Heart left ventricle (tissue), 13 donors: ENCODE measurements at regions not wholly inside any gene's neighbourhood (a gene's known extent, or its start where the extent isn't known, plus 50 kb on each side); places are given as distances from the start of the nearest gene placed in this dataset.

Source experiments
- POLR2A ChIP-seq, 2 donors: fragments of 450-650 bp; IDR thresholded peaks; one replicate each; pipeline ENCODE4 v1.6.1; 2017; ENCODE audit warnings: antibody characterized with exemption in 2 of 2, mild to moderate bottlenecking in 2 of 2, moderate library complexity in 2 of 2
- TF ChIP-seq, protein P1 (sequence below), 12 donors: fragments of 200-600 bp; sonication (generic) in 4 of 12; IDR thresholded peaks; one replicate each; pipeline versions ENCODE4 v1.5.0 to v1.8.0; 2018 to 2022; ENCODE audit warnings: antibody characterized with exemption in 12 of 12, mild to moderate bottlenecking in 5 of 12
- donor health status: ischemic (EF 13 %, LVEDD 7.1; RV severe dilation, severe dysfunction).
- donor health status: DM: no; HTN: yes; CAD: no.
- donor health status: DM: no; HTN: no; CAD: no.
- donor health status: ischemic (EF 25% LVEDD 6.9; RV normal size, moderate dysfunction).
- donor health status: ischemic (EF 25% LVEDD 5.7; RV mildly dilated, moderate dysfunction).
- donor health status: ischemic (EF 35%, LVEDD 5.7; RV mildly dilated, moderate dysfunction).
- donor health status: nonischemic (EF 11% LVEDD 7.7; RV severe dilation, severe dysfunction).
- donor health status: DM: yes; HTN: yes; CAD: no.
- donor health status: PGD.
- donor health status: ischemic (EF 29% LVEDD 5.4; RV normal size, mild dysfunction).
- donor health status: nonischemic (EF 23%, LVEDD 6.1; RV moderate dilation, normal function).

DNA sequence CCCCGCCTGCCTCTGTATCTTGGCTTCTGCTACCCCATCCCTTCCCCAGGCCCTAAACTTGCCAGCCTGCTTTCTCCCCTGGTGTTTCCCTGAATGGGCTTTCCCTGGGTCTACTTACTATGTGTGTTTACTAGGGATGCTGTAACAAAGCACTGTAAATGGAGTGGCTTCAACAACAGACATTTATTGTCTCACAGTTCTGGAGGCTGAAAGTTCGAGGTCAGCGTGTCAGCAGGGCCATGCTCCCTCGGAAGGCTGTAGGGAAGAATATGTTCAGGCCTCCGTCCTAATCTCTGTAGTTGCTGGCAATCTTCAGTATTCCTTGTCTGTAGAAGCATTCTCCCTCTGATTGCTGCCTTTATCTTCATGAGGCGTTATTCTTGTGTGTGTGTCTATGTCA is 113.6 kb downstream of the DDX1 start:
- TF ChIP-seq, protein P1, sequence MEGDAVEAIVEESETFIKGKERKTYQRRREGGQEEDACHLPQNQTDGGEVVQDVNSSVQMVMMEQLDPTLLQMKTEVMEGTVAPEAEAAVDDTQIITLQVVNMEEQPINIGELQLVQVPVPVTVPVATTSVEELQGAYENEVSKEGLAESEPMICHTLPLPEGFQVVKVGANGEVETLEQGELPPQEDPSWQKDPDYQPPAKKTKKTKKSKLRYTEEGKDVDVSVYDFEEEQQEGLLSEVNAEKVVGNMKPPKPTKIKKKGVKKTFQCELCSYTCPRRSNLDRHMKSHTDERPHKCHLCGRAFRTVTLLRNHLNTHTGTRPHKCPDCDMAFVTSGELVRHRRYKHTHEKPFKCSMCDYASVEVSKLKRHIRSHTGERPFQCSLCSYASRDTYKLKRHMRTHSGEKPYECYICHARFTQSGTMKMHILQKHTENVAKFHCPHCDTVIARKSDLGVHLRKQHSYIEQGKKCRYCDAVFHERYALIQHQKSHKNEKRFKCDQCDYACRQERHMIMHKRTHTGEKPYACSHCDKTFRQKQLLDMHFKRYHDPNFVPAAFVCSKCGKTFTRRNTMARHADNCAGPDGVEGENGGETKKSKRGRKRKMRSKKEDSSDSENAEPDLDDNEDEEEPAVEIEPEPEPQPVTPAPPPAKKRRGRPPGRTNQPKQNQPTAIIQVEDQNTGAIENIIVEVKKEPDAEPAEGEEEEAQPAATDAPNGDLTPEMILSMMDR (IDR thresholded peaks at IDR 0.05) = no peak
- TF ChIP-seq POLR2A (IDR thresholded peaks at IDR 0.05) = no peak
